GM12892 (cell line): ENCODE measurements at regions not wholly inside any gene's neighbourhood (a gene's known extent, or its start where the extent isn't known, plus 50 kb on each side); places are given as distances from the start of the nearest gene placed in this dataset.

Experiments used
- DNase-seq: peaks from one replicate; pipeline ENCODE4 v3.0.0; 2011; ENCODE audit not compliant: insufficient read length
- FAIRE-seq: peaks from 2 replicates; lab custom pipeline; 2011; peaks lifted over from hg19 to GRCh38; lab: Jason Lieb, UNC
- POLR2A ChIP-seq: IDR thresholded peaks from 2 replicates; pipeline ENCODE4 v1.6.1; 2011; ENCODE audit warnings: low read depth, low read length, control low read depth
- POLR2AphosphoS5 ChIP-seq: IDR thresholded peaks from 2 replicates; pipeline ENCODE4 v1.6.1; 2011; ENCODE audit warnings: low read depth, low read length, control low read depth
- TAF1 ChIP-seq: IDR thresholded peaks from 2 replicates; pipeline ENCODE4 v1.6.1; 2011; ENCODE audit warnings: low read depth, mild to moderate bottlenecking, control low read depth, low read length, borderline replicate concordance

GRCh38 chr9:82332018-82332773 is 343.6 kb downstream of the SPATA31D1 start:
- FAIRE-seq: no peak
- no peak for DNase-seq
- TF ChIP-seq TAF1 (no peak), POLR2AphosphoS5 (no peak), POLR2A (no peak)

DNA sequence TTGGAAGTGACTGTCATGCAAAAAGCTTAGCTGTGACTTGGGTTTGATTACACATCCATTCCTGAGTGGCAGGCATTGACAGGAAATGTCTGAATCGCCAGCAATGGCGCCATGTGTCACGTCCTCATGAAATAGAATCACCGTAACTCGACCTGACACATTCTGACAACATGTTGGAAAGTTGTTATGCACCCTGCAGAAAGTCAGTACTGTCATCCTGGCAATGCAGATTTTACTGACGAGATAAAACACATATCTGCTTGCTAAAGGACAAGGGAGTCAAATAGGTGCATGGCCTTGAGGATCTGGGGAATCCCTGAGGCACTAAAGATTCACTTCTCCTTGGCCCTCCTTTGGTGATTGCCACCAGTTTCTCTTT is 344.2 kb downstream of the SPATA31D1 start:
- FAIRE-seq: no peak
- no peak for DNase-seq
- TF ChIP-seq POLR2AphosphoS5: no peak
- no peak for TF ChIP-seq POLR2A
- no peak for TF ChIP-seq TAF1

GRCh38 chr9:82333671-82334070 is 345.1 kb downstream of the SPATA31D1 start:
- FAIRE-seq (no peak), DNase-seq (no peak)
- TF ChIP-seq POLR2A (no peak), POLR2AphosphoS5 (no peak), TAF1 (no peak)

DNA sequence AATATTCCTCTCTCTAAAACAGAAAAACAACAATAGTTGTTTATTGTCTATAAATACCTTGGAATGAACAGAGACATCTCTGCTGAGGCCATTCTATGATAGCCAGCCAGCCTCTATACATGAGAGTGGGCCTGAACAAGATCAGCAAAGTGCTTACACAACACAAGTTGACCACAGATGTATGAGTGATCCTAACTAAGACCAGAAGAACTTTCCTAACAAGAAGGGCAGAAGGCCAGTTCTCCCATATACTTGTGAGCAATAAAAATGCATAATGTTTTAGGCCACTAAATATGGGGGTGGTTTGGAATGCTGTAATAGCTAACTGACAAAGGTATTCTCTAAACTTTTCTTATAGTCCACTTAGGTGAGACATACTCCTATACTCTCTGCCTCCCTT is 345.7 kb downstream of the SPATA31D1 start:
- FAIRE-seq: no peak
- TF ChIP-seq TAF1: no peak
- no peak for TF ChIP-seq POLR2A
- no peak for TF ChIP-seq POLR2AphosphoS5
- DNase-seq: no peak

GRCh38 chr9:82337351-82337750 is 348.8 kb downstream of the SPATA31D1 start:
- DNase-seq (no peak), FAIRE-seq (no peak)
- TF ChIP-seq POLR2AphosphoS5 (no peak), POLR2A (no peak), TAF1 (no peak)

DNA sequence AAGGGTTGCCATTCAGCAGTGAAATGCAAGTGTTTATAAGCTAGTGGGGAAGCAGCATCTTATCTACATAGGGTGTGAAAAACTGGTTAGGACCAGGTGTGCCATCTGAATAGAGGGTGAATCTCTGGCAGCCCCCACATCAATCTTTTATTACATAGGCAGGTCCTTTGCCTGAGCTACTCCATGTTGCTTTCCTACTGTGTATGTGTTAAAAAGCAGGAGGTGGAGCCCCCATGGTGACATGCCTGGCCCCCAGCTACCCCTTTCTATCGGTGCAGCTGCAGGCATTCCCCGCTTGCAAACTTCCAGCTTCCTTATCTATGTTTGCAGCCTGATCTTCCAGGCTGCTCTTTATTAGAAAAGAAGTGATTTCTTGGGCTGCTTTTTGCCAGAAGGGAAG is 353.5 kb downstream of the SPATA31D1 start:
- DNase-seq: no peak
- TF ChIP-seq POLR2AphosphoS5: no peak
- TF ChIP-seq TAF1: no peak
- no peak for TF ChIP-seq POLR2A
- FAIRE-seq: no peak

DNA sequence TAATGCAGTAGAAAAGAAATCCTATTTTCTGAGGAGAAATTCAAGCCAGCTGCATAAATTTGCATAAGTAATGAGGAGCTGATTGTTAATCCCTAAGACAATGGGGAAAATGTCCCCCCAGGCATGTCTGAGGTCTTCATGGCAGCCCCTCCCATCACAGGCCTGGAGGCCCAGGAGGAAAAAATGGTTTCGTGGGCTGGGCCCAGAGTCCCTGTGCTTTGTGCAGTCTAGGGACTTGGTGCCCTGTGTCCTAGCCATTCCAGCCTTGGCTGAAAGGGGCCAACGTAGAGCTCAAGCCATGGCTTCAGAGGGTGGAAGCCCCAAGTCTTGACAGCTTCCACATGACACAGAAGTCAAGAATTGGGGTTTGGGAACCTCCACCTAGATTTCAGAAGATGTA is 357.5 kb downstream of the SPATA31D1 start:
- no peak for FAIRE-seq
- TF ChIP-seq POLR2AphosphoS5 (no peak), POLR2A (no peak), TAF1 (no peak)

GRCh38 chr9:82353631-82354278 is 365.2 kb downstream of the SPATA31D1 start:
- DNase-seq (no peak), FAIRE-seq (no peak)
- TF ChIP-seq POLR2AphosphoS5: no peak
- no peak for TF ChIP-seq POLR2A
- no peak for TF ChIP-seq TAF1

More for the DNA sequence above, 357.5 kb downstream of the SPATA31D1 start:
- DNase-seq: no peak

DNA sequence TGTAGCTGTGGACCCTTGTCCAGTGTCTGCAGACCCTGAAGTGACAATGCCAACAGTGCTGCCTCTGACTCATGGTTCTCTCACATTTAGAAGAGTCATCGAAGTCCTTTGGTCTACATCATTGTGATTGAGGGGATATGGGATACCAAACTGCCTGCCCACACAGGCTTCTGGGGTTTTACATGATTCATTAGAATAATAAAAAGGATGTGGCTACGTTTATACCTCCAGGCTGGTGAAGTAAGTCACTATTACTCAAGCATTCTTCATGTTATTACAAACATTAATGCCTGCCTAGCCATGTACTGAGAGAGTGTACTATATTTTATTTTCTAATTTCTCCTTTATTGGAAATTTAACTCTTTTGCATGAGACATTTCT is 365.7 kb downstream of the SPATA31D1 start:
- FAIRE-seq: no peak

GRCh38 chr9:82356131-82356530 is 367.6 kb downstream of the SPATA31D1 start:
- FAIRE-seq (no peak), DNase-seq (no peak)
- TF ChIP-seq POLR2A (no peak), TAF1 (no peak), POLR2AphosphoS5 (no peak)

More for the DNA sequence above, 365.7 kb downstream of the SPATA31D1 start:
- no peak for TF ChIP-seq POLR2A
- TF ChIP-seq POLR2AphosphoS5: no peak
- DNase-seq: no peak

- no peak for TF ChIP-seq POLR2AphosphoS5
- no peak for DNase-seq
- FAIRE-seq: no peak
Measured at GRCh38 chr9:82356871-82357270, 368.3 kb downstream of the SPATA31D1 start.

DNA sequence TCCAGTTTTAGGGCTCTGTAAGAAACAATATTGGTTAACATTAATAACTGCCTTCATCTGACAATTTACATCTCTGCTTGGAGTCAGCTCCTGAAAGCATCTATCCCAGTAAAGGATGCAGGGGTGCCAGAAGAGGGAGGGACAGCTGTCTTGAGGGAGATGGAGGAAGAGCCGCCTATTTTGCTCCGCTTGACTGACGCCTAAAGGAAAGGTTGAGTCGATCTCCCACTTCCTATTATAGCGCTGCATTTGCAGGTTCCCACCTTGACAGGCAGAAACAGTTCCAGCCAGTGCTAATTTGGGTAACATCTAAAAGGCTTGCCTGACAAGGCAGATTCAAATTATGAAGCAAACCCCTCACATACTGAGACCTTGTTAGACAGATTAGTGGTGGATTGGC is 374.6 kb downstream of the SPATA31D1 start:
- DNase-seq (no peak), FAIRE-seq (no peak)
- TF ChIP-seq POLR2A: no peak
- no peak for TF ChIP-seq POLR2AphosphoS5

- DNase-seq (no peak), FAIRE-seq (no peak)
- no peak for TF ChIP-seq POLR2A
- TF ChIP-seq POLR2AphosphoS5: no peak
- no peak for TF ChIP-seq TAF1
Measured at GRCh38 chr9:82363682-82364081, 375.1 kb downstream of the SPATA31D1 start.
